GM10266 (cell line): ENCODE measurements at regions not wholly inside any gene's neighbourhood (a gene's known extent, or its start where the extent isn't known, plus 50 kb on each side); places are given as distances from the start of the nearest gene placed in this dataset.

Source experiments
- DNase-seq: peaks from one replicate; pipeline ENCODE4 v3.0.0; 2012; ENCODE audit errors: extremely low spot score
- CTCF ChIP-seq: IDR thresholded peaks from 2 replicates; pipeline ENCODE4 v1.5.1; 2012; ENCODE audit warnings: mild to moderate bottlenecking, low read depth; ENCODE audit not compliant: control insufficient read depth, insufficient read depth; ENCODE audit errors: missing control alignments

- TF ChIP-seq CTCF = no peak
- no peak for DNase-seq
These were observed 221.1 kb upstream of the PLXNA2 start for GRCh38 chr1:208465266-208465665.

- DNase-seq = no peak
- no peak for TF ChIP-seq CTCF
These were observed 221.8 kb upstream of the PLXNA2 start for GRCh38 chr1:208465786-208466590.

GRCh38 chr1:208467151-208467780 is 223.1 kb upstream of the PLXNA2 start:
- DNase-seq = no peak
- no peak for TF ChIP-seq CTCF

- no peak for DNase-seq
These were observed 231.3 kb upstream of the PLXNA2 start for GRCh38 chr1:208475449-208475848.

GRCh38 chr1:208475951-208476845 is 232.0 kb upstream of the PLXNA2 start:
- DNase-seq = no peak
- TF ChIP-seq CTCF = no peak

More at GRCh38 chr1:208475449-208475848, 231.3 kb upstream of the PLXNA2 start:
- TF ChIP-seq CTCF = no peak

- DNase-seq = no peak
These were observed 232.6 kb upstream of the PLXNA2 start for GRCh38 chr1:208476846-208477170.

More at GRCh38 chr1:208476846-208477170, 232.6 kb upstream of the PLXNA2 start:
- TF ChIP-seq CTCF = no peak
